Peyer's patch (tissue), 4 donors: ENCODE measurements at regions not wholly inside any gene's neighbourhood (a gene's known extent, or its start where the extent isn't known, plus 50 kb on each side); places are given as distances from the start of the nearest gene placed in this dataset.

Experiments
- CTCF ChIP-seq, 6 experiments: fragments of 450-650 bp in 4 of 6; fragments of 200-600 bp in 2 of 6; sonication (generic) in 1 of 6; IDR thresholded peaks; one replicate each; pipeline ENCODE4 v1.5.1; 2017 to 2019; ENCODE audit warnings: antibody characterized with exemption in 6 of 6, mild to moderate bottlenecking in 3 of 6, moderate library complexity in 1 of 6
- POLR2A ChIP-seq, 2 donors: fragments of 450-650 bp; IDR thresholded peaks; one replicate each; pipeline ENCODE4 v1.5.1; 2017; ENCODE audit warnings: antibody characterized with exemption in 2 of 2, mild to moderate bottlenecking in 2 of 2, moderate library complexity in 2 of 2

DNA sequence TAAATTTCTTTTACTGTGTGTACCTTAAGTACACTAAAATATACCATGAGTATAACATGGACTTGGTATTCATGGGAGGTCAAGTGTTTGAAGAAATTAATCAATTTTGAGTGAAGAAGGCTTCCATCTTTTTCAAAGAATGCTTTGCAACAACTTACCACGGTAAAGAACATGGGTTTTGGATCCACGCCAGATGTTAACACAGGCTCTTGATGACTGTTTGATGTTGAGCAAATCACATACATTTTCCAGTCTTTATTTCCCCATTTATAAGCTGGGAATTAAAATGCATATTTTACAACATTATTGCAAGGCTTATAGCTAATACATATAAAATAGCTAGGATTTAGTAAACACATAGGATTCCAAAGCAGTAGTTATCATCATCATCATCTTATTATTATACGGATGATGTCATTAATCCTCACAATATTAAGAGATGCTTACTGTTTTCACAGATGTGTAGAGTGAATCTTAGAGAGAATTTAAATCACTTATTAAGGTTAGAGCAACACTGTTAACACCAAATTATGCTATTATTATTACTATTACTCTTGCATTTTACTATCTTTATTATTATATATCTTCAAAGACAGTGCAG is 362.0 kb downstream of the PRELID2 start:
- TF ChIP-seq CTCF (IDR thresholded peaks at IDR 0.05) (no peak), POLR2A (IDR thresholded peaks at IDR 0.05) (no peak)
